Stimulated activated CD4-positive, alpha-beta T cell treated with anti-CD3 and anti-CD28 coated beads, Interleukin-15, amount 100 ng/mL, for 24 hours (primary cell): ENCODE measurements at regions not wholly inside any gene's neighbourhood (a gene's known extent, or its start where the extent isn't known, plus 50 kb on each side); places are given as distances from the start of the nearest gene placed in this dataset.
"Not testable (repeated sequence)": the region's sequence is repeated elsewhere in the genome, so short reads cannot be mapped to it uniquely, and the experiment has no call there.

Experiments
- DNase-seq: peaks from one replicate; pipeline ENCODE4 v3.0.0-alpha.2; 2020

GRCh38 chr2:194021130-194021529 lies 1635.9 kb upstream of the SLC39A10 start:
- DNase-seq, result not testable (repeated sequence)

GRCh38 chr2:194020155-194020554 lies 1636.9 kb upstream of the SLC39A10 start:
- DNase-seq, result no peak

- no peak for DNase-seq
Measured at GRCh38 chr2:194015751-194016150, 1641.3 kb upstream of the SLC39A10 start.

- no peak for DNase-seq
Measured at GRCh38 chr2:194014639-194015038, 1642.4 kb upstream of the SLC39A10 start.

- no peak for DNase-seq
Measured at GRCh38 chr2:194004590-194005206, 1652.3 kb upstream of the SLC39A10 start.

GRCh38 chr2:194003911-194004310 lies 1653.1 kb upstream of the SLC39A10 start:
- DNase-seq, result no peak

GRCh38 chr2:194002699-194003368 lies 1654.2 kb upstream of the SLC39A10 start:
- no peak for DNase-seq

- DNase-seq, result no peak
Measured at GRCh38 chr2:193990868-193991267, 1666.2 kb upstream of the SLC39A10 start.

GRCh38 chr2:193989645-193990044 lies 1667.4 kb upstream of the SLC39A10 start:
- DNase-seq, result no peak

- DNase-seq, result no peak
Measured at GRCh38 chr2:193988784-193989183, 1668.2 kb upstream of the SLC39A10 start.

- DNase-seq, result no peak
Measured at GRCh38 chr2:193985272-193985671, 1671.8 kb upstream of the SLC39A10 start.

- DNase-seq, result no peak
Measured at GRCh38 chr2:193980599-193980998, 1676.4 kb upstream of the SLC39A10 start.

- DNase-seq, result no peak
Measured at GRCh38 chr2:193973781-193974180, 1683.2 kb upstream of the SLC39A10 start.

GRCh38 chr2:193966590-193966989 lies 1690.4 kb upstream of the SLC39A10 start:
- DNase-seq, result no peak

GRCh38 chr2:193965263-193965662 lies 1691.8 kb upstream of the SLC39A10 start:
- DNase-seq, result no peak

GRCh38 chr2:193963472-193964119 lies 1693.4 kb upstream of the SLC39A10 start:
- DNase-seq, result no peak

- DNase-seq, result no peak
Measured at GRCh38 chr2:193946806-193947205, 1710.2 kb upstream of the SLC39A10 start.

- DNase-seq, result no peak
Measured at GRCh38 chr2:193943406-193943960, 1713.5 kb upstream of the SLC39A10 start.

- no peak for DNase-seq
Measured at GRCh38 chr2:193935114-193935513, 1721.9 kb upstream of the SLC39A10 start.

GRCh38 chr2:193929131-193929530 lies 1727.9 kb upstream of the SLC39A10 start:
- DNase-seq, result no peak

GRCh38 chr2:193907561-193907960 lies 1712.8 kb upstream of the TMEFF2 start:
- no peak for DNase-seq

- DNase-seq, result no peak
Measured at GRCh38 chr2:193900292-193900691, 1705.6 kb upstream of the TMEFF2 start.

GRCh38 chr2:193895226-193895625 lies 1700.5 kb upstream of the TMEFF2 start:
- DNase-seq, result no peak

GRCh38 chr2:193894081-193894480 lies 1699.3 kb upstream of the TMEFF2 start:
- no peak for DNase-seq
